Vagina (tissue), 2 donors: ENCODE measurements at regions not wholly inside any gene's neighbourhood (a gene's known extent, or its start where the extent isn't known, plus 50 kb on each side); places are given as distances from the start of the nearest gene placed in this dataset.

Source experiments
- CTCF ChIP-seq, 3 experiments: fragments of 450-650 bp in 2 of 3; fragments of 200-600 bp in 1 of 3; sonication (generic) in 1 of 3; IDR thresholded peaks; one replicate each; pipeline ENCODE4 v1.5.1; 2017 to 2019; ENCODE audit warnings: antibody characterized with exemption in 3 of 3, mild to moderate bottlenecking in 2 of 3, moderate library complexity in 2 of 3
- POLR2A ChIP-seq, 2 donors: fragments of 450-650 bp; IDR thresholded peaks; one replicate each; pipeline ENCODE4 v1.6.1; 2017; ENCODE audit warnings: antibody characterized with exemption in 2 of 2, mild to moderate bottlenecking in 2 of 2, moderate library complexity in 2 of 2

GRCh38 chr21:32137266-32137665, 141.6 kb downstream of the MIS18A start:
- TF ChIP-seq CTCF (IDR thresholded peaks at IDR 0.05) = no peak
- TF ChIP-seq POLR2A (IDR thresholded peaks at IDR 0.05) = no peak
